Fibroblast of lung (primary cell): ENCODE measurements at regions not wholly inside any gene's neighbourhood (a gene's known extent, or its start where the extent isn't known, plus 50 kb on each side); places are given as distances from the start of the nearest gene placed in this dataset.
"Not testable (repeated sequence)": the region's sequence is repeated elsewhere in the genome, so short reads cannot be mapped to it uniquely, and the experiment has no call there.

Experiments
- EZH2 ChIP-seq: IDR thresholded peaks from 2 replicates; pipeline ENCODE4 v1.5.1; 2012; ENCODE audit warnings: low read length, control low read depth, mild to moderate bottlenecking; ENCODE audit errors: missing control alignments
- TF ChIP-seq, protein P1 (sequence below), 2 donors: IDR thresholded peaks in 1 of 2; conservative IDR thresholded peaks in 1 of 2; 1 replicate in 1 of 2; 2 replicates in 1 of 2; pipeline ENCODE4 v1.5.1; 2011 to 2012; ENCODE audit warnings: low read length in 2 of 2, control low read depth in 1 of 2, inconsistent platforms in 1 of 2, low read depth in 1 of 2, mild to moderate bottlenecking in 1 of 2

DNA sequence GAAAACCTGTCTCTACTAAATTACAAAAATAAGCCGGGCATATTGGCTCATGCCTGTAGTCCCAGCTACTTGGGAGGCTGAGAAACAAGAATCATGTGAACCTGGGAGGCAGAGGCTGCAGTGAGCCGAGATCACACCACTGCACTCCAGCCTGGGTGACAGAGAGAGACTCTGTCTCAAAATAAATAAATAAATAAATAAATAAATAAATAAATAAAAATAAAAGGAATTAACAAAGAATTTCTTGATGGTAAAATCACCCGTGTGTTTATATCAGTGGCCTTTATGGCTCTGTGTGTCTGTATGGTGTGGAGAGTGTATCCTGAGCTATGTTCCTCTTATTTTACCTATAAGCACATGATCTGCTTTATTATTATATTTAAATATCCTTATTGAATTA lies 520.5 kb upstream of the PFKP start:
- TF ChIP-seq, protein P1, sequence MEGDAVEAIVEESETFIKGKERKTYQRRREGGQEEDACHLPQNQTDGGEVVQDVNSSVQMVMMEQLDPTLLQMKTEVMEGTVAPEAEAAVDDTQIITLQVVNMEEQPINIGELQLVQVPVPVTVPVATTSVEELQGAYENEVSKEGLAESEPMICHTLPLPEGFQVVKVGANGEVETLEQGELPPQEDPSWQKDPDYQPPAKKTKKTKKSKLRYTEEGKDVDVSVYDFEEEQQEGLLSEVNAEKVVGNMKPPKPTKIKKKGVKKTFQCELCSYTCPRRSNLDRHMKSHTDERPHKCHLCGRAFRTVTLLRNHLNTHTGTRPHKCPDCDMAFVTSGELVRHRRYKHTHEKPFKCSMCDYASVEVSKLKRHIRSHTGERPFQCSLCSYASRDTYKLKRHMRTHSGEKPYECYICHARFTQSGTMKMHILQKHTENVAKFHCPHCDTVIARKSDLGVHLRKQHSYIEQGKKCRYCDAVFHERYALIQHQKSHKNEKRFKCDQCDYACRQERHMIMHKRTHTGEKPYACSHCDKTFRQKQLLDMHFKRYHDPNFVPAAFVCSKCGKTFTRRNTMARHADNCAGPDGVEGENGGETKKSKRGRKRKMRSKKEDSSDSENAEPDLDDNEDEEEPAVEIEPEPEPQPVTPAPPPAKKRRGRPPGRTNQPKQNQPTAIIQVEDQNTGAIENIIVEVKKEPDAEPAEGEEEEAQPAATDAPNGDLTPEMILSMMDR (conservative IDR thresholded peaks at IDR 0.05 in 1 of 2, IDR thresholded peaks at IDR 0.05 in 1 of 2; ENCODE audit: low read depth in 1 of 2, low read length in 2 of 2) = not testable (repeated sequence)
- TF ChIP-seq EZH2 = not testable (repeated sequence)
